ENCODE measurements at regions not wholly inside any gene's neighbourhood (a gene's known extent, or its start where the extent isn't known, plus 50 kb on each side); places are given as distances from the start of the nearest gene placed in this dataset.

DNA sequence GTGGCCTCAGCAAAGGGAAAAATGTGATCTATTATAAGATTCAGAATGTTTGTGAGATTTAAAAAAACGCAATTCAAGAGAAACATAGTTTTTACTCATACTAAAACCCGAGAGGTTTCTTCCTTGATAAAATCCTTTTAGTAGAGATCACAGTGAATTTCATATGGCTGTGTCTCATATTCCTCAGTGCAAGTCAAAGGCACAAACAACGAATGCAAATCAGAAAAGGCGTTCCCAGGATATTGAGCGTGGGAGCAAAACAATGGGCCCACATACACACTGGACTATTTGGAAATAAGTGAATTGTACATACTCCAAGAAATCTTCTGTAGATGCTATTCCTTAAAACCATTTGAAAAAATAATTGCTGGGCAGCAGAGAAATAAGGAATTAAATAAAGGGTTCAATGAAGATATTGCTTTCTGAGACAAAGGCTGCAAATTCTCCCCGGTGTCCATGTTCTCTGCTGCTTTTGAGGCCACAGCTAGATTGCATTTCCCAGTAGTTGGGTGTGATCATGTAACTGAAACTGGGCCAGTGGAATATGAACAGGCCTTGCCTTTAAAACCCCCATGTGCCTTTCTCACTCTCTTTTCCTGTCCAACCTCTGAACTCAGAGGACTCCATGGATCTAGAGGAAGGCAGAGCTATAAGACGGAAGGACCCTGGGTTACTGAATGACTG, 144.6 kb upstream of the TBL1XR1 start:
- Mint-ChIP-seq H3K4me1 (ENCODE audit: low read depth) (peaks cover 44% of the 10 kb centered on the region), H3K27me3 (ENCODE audit: low read depth) (no peaks in the 10 kb centered on the region), H3K9me3 (ENCODE audit: insufficient read depth) (no peaks in the 10 kb centered on the region), H3K36me3 (ENCODE audit: low read depth) (no peaks in the 10 kb centered on the region), H3K27ac (no peak overlapping the region), H3K4me3 (no peak overlapping the region)
- POLR2A ChIA-PET = no interaction called here
- DNase-seq (no peak), ATAC-seq (no peak)
- CTCF ChIA-PET = interaction anchor here (1.3 to 1.4 kb wide), 2 partner anchors 9 to 16 kb away, joined by 3 read pairs; no protein-coding TSS in a partner anchor

DNA sequence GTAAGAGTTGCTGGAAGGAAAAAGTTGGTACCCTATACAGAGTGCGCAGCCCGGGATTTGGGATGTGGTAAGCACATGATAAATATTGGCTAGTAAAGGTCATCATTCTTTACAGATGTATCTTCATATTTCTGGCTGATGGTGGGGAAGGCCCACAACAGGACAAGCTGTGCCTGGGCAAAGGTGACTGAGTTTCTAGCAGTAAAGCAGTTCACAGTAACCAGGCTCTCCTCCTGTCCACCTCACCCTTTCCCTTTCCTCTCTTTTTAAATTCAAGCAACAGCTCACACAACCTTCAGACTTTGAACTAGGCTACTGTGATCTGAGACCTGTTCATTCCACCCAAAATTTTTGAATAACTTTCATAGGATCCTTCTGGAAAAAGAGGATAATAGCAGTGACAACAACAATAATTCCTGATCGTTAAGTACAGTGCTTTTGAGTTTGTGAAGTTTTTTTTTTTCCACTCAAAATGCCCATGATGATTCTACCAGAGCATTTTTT, 145.9 kb upstream of the TBL1XR1 start:
- Mint-ChIP-seq H3K9me3 (ENCODE audit: insufficient read depth) (no peaks in the 10 kb centered on the region), H3K36me3 (ENCODE audit: low read depth) (no peaks in the 10 kb centered on the region), H3K27ac (no peak overlapping the region), H3K4me1 (ENCODE audit: low read depth) (peaks cover 36% of the 10 kb centered on the region), H3K4me3 (no peak overlapping the region), H3K27me3 (ENCODE audit: low read depth) (no peaks in the 10 kb centered on the region)
- ATAC-seq (no peak), DNase-seq (no peak)
- POLR2A ChIA-PET = no interaction called here
- CTCF ChIA-PET = no interaction called here

- DNase-seq (peak; percentile 78), ATAC-seq (peak; percentile 95)
- Mint-ChIP-seq H3K4me3 (peak overlapping the region; percentile 22), H3K4me1 (ENCODE audit: low read depth) (peaks cover 27% of the 10 kb centered on the region), H3K27me3 (ENCODE audit: low read depth) (no peaks in the 10 kb centered on the region), H3K36me3 (ENCODE audit: low read depth) (no peaks in the 10 kb centered on the region), H3K27ac (peak overlapping the region; percentile 84), H3K9me3 (ENCODE audit: insufficient read depth) (no peaks in the 10 kb centered on the region)
- CTCF ChIA-PET = interaction anchor here (0.8 to 2.0 kb wide), 7 partner anchors 8 to 294 kb away, joined by 3 to 17 read pairs (median 3); no protein-coding TSS in a partner anchor
- POLR2A ChIA-PET = interaction anchor here (1.2 to 1.8 kb wide), 4 partner anchors 13 to 149 kb away, joined by 4 to 7 read pairs (median 6); partner anchors contain the start of gene TBL1XR1
These were observed 148.0 kb upstream of the TBL1XR1 start for GRCh38 chr3:177345049-177345972.

GRCh38 chr3:177345973-177346503, 148.8 kb upstream of the TBL1XR1 start:
- no peaks in the 10 kb centered on the region for H3K27me3 Mint-ChIP-seq (ENCODE audit: low read depth)
- POLR2A ChIA-PET = interaction anchor here (0.7 to 1.8 kb wide), 6 partner anchors 9 to 150 kb away, joined by 3 to 7 read pairs (median 5); partner anchors contain the start of gene TBL1XR1
- no peaks in the 10 kb centered on the region for H3K36me3 Mint-ChIP-seq (ENCODE audit: low read depth)
- DNase-seq (no peak), ATAC-seq (no peak)
- H3K4me3 Mint-ChIP-seq = peak overlapping the region; percentile 22
- H3K9me3 Mint-ChIP-seq (ENCODE audit: insufficient read depth) = no peaks in the 10 kb centered on the region
- CTCF ChIA-PET = interaction anchor here (0.8 to 2.0 kb wide), 6 partner anchors 8 to 295 kb away, joined by 3 to 17 read pairs (median 3); no protein-coding TSS in a partner anchor
- peak overlapping the region; percentile 84 for H3K27ac Mint-ChIP-seq
- peaks cover 30% of the 10 kb centered on the region for H3K4me1 Mint-ChIP-seq (ENCODE audit: low read depth)

GRCh38 chr3:177346878-177347277, 149.6 kb upstream of the TBL1XR1 start:
- Mint-ChIP-seq H3K36me3 (ENCODE audit: low read depth) (no peaks in the 10 kb centered on the region), H3K27me3 (ENCODE audit: low read depth) (no peaks in the 10 kb centered on the region), H3K4me3 (no peak overlapping the region), H3K9me3 (ENCODE audit: insufficient read depth) (no peaks in the 10 kb centered on the region), H3K27ac (no peak overlapping the region), H3K4me1 (ENCODE audit: low read depth) (peaks cover 31% of the 10 kb centered on the region)
- POLR2A ChIA-PET = interaction anchor here (0.8 to 1.8 kb wide), 5 partner anchors 10 to 150 kb away, joined by 4 to 7 read pairs (median 5); partner anchors contain the start of gene TBL1XR1
- ATAC-seq (no peak), DNase-seq (no peak)
- CTCF ChIA-PET = interaction anchor here (1.4 to 2.0 kb wide), 2 partner anchors 11 to 13 kb away, joined by 6 to 17 read pairs; no protein-coding TSS in a partner anchor

- no peaks in the 10 kb centered on the region for H3K36me3 Mint-ChIP-seq (ENCODE audit: low read depth)
- ChIA-PET POLR2A (no interaction called here), CTCF (no interaction called here)
- ATAC-seq = no peak
- no peak overlapping the region for H3K4me3 Mint-ChIP-seq
- peaks cover 31% of the 10 kb centered on the region for H3K4me1 Mint-ChIP-seq (ENCODE audit: low read depth)
- H3K9me3 Mint-ChIP-seq (ENCODE audit: insufficient read depth) = no peaks in the 10 kb centered on the region
- H3K27me3 Mint-ChIP-seq (ENCODE audit: low read depth) = no peaks in the 10 kb centered on the region
- DNase-seq = no peak
- no peak overlapping the region for H3K27ac Mint-ChIP-seq
These were observed 150.3 kb upstream of the TBL1XR1 start for GRCh38 chr3:177347611-177348010.

DNA sequence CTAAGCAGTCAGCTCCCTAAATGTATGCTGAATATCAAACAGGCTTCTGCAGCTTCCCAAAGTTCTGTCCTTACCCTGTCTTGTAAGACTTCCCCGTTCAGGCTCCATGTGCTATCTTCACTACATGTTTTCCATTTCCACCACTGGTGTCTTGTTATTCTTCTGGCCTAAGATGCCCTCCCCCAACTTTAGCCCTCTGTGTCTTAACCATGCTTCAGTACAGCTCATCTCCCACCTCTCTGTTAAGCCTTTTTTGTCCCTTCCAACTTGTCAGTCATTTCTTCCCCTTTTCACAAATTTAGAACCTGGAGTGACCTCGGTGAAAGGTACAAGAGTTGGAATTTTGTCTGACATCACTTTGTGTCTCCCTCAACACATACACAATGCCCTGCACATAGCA, 151.7 kb upstream of the TBL1XR1 start:
- ATAC-seq (no peak), DNase-seq (no peak)
- Mint-ChIP-seq H3K36me3 (ENCODE audit: low read depth) (no peaks in the 10 kb centered on the region), H3K9me3 (ENCODE audit: insufficient read depth) (no peaks in the 10 kb centered on the region), H3K4me1 (ENCODE audit: low read depth) (peaks cover 31% of the 10 kb centered on the region), H3K27me3 (ENCODE audit: low read depth) (no peaks in the 10 kb centered on the region), H3K4me3 (no peak overlapping the region), H3K27ac (no peak overlapping the region)
- ChIA-PET CTCF (no interaction called here), POLR2A (interaction anchor here (2.7 kb wide), 1 partner anchor 11 kb away, joined by 8 read pairs; no protein-coding TSS in a partner anchor)

GRCh38 chr3:177349384-177349783, 152.1 kb upstream of the TBL1XR1 start:
- no peak overlapping the region for H3K4me3 Mint-ChIP-seq
- no peaks in the 10 kb centered on the region for H3K36me3 Mint-ChIP-seq (ENCODE audit: low read depth)
- ATAC-seq (no peak), DNase-seq (no peak)
- H3K4me1 Mint-ChIP-seq (ENCODE audit: low read depth) = peaks cover 31% of the 10 kb centered on the region
- ChIA-PET CTCF (no interaction called here), POLR2A (interaction anchor here (0.6 to 2.7 kb wide), 2 partner anchors 11 to 148 kb away, joined by 3 to 8 read pairs; no protein-coding TSS in a partner anchor)
- H3K27me3 Mint-ChIP-seq (ENCODE audit: low read depth) = no peaks in the 10 kb centered on the region
- H3K9me3 Mint-ChIP-seq (ENCODE audit: insufficient read depth) = no peaks in the 10 kb centered on the region
- H3K27ac Mint-ChIP-seq = no peak overlapping the region

GRCh38 chr3:177350121-177350520, 152.8 kb upstream of the TBL1XR1 start:
- CTCF ChIA-PET = no interaction called here
- Mint-ChIP-seq H3K27ac (no peak overlapping the region), H3K9me3 (ENCODE audit: insufficient read depth) (no peaks in the 10 kb centered on the region), H3K27me3 (ENCODE audit: low read depth) (no peaks in the 10 kb centered on the region), H3K4me1 (ENCODE audit: low read depth) (peaks cover 25% of the 10 kb centered on the region), H3K4me3 (no peak overlapping the region), H3K36me3 (ENCODE audit: low read depth) (no peaks in the 10 kb centered on the region)
- ATAC-seq (no peak), DNase-seq (no peak)
- POLR2A ChIA-PET = interaction anchor here (0.6 to 2.7 kb wide), 2 partner anchors 10 to 149 kb away, joined by 3 to 8 read pairs; no protein-coding TSS in a partner anchor

GRCh38 chr3:177351206-177351605, 153.9 kb upstream of the TBL1XR1 start:
- DNase-seq = no peak
- Mint-ChIP-seq H3K4me3 (no peak overlapping the region), H3K27ac (no peak overlapping the region)

GRCh38 chr3:177351757-177352158, 154.5 kb upstream of the TBL1XR1 start:
- CTCF ChIA-PET = interaction anchor here (1.3 kb wide), 1 partner anchor 34 kb away, joined by 3 read pairs; no protein-coding TSS in a partner anchor
- H3K36me3 Mint-ChIP-seq (ENCODE audit: low read depth) = no peaks in the 10 kb centered on the region
- no peaks in the 10 kb centered on the region for H3K9me3 Mint-ChIP-seq (ENCODE audit: insufficient read depth)
- H3K27me3 Mint-ChIP-seq (ENCODE audit: low read depth) = no peaks in the 10 kb centered on the region
- DNase-seq = no peak
- POLR2A ChIA-PET = no interaction called here
- H3K4me3 Mint-ChIP-seq = no peak overlapping the region
- no peak for ATAC-seq
- peaks cover 16% of the 10 kb centered on the region for H3K4me1 Mint-ChIP-seq (ENCODE audit: low read depth)
- no peak overlapping the region for H3K27ac Mint-ChIP-seq

More at GRCh38 chr3:177351206-177351605, 153.9 kb upstream of the TBL1XR1 start:
- H3K9me3 Mint-ChIP-seq (ENCODE audit: insufficient read depth) = no peaks in the 10 kb centered on the region
- H3K36me3 Mint-ChIP-seq (ENCODE audit: low read depth) = no peaks in the 10 kb centered on the region
- H3K4me1 Mint-ChIP-seq (ENCODE audit: low read depth) = peaks cover 15% of the 10 kb centered on the region
- H3K27me3 Mint-ChIP-seq (ENCODE audit: low read depth) = no peaks in the 10 kb centered on the region
- no peak for ATAC-seq
- ChIA-PET POLR2A (no interaction called here), CTCF (interaction anchor here (0.8 kb wide), 1 partner anchor 10 kb away, joined by 3 read pairs; no protein-coding TSS in a partner anchor)
